SK-N-MC (cell line): ENCODE measurements at regions not wholly inside any gene's neighbourhood (a gene's known extent, or its start where the extent isn't known, plus 50 kb on each side); places are given as distances from the start of the nearest gene placed in this dataset.

Source experiments
- FOXP2 ChIP-seq: optimal IDR thresholded peaks from 2 replicates; pipeline ENCODE3; 2011; ENCODE audit warnings: mild to moderate bottlenecking, moderate library complexity; ENCODE audit not compliant: insufficient read depth; ENCODE audit errors: extremely low read length, control extremely low read depth
- POLR2AphosphoS5 ChIP-seq: IDR thresholded peaks from 2 replicates; pipeline ENCODE4 v1.6.1; 2012; ENCODE audit warnings: mild to moderate bottlenecking, low read depth, low read length, borderline replicate concordance

GRCh38 chr6:148213366-148213765 is 129.3 kb upstream of the SASH1 start:
- TF ChIP-seq FOXP2 (no peak), POLR2AphosphoS5 (no peak)
